HG02884 (cell line): ENCODE measurements at regions not wholly inside any gene's neighbourhood (a gene's known extent, or its start where the extent isn't known, plus 50 kb on each side); places are given as distances from the start of the nearest gene placed in this dataset.

Experiments
- ATAC-seq: cut with Tn5 transposase; IDR thresholded peaks from one replicate; pipeline ENCODE4 v1.9.1; 2021; ENCODE audit warnings: mild to moderate bottlenecking, moderate library complexity; ENCODE audit not compliant: unreplicated experiment

- ATAC-seq, result no peak
Observed at GRCh38 chr4:54933579-54933978, 191.8 kb downstream of the KDR start.

GRCh38 chr4:54930226-54930625 lies 195.2 kb downstream of the KDR start:
- ATAC-seq, result no peak

GRCh38 chr4:54929459-54929858 lies 195.9 kb downstream of the KDR start:
- ATAC-seq, result no peak

- no peak for ATAC-seq
Observed at GRCh38 chr4:54924891-54925290, 200.5 kb downstream of the KDR start.

GRCh38 chr4:54915276-54915675 lies 210.1 kb downstream of the KDR start:
- ATAC-seq, result no peak

- no peak for ATAC-seq
Observed at GRCh38 chr4:54914781-54915180, 210.6 kb downstream of the KDR start.

GRCh38 chr4:54913751-54914526 lies 211.5 kb downstream of the KDR start:
- no peak for ATAC-seq

GRCh38 chr4:54912155-54912554 lies 213.2 kb downstream of the KDR start:
- no peak for ATAC-seq

GRCh38 chr4:54909961-54910360 lies 215.4 kb downstream of the KDR start:
- ATAC-seq, result no peak

GRCh38 chr4:54908763-54909162 lies 216.6 kb downstream of the KDR start:
- ATAC-seq, result no peak

GRCh38 chr4:54904953-54905352 lies 220.4 kb downstream of the KDR start:
- no peak for ATAC-seq

GRCh38 chr4:54902976-54903375 lies 222.4 kb downstream of the KDR start:
- no peak for ATAC-seq

GRCh38 chr4:54902271-54902670 lies 223.1 kb downstream of the KDR start:
- ATAC-seq, result no peak

- no peak for ATAC-seq
Observed at GRCh38 chr4:54901202-54901601, 224.2 kb downstream of the KDR start.

GRCh38 chr4:54898656-54899340 lies 226.6 kb downstream of the KDR start:
- no peak for ATAC-seq

GRCh38 chr4:54898056-54898562 lies 227.3 kb downstream of the KDR start:
- ATAC-seq, result no peak

- no peak for ATAC-seq
Observed at GRCh38 chr4:54897590-54897989, 227.8 kb downstream of the KDR start.

- ATAC-seq, result no peak
Observed at GRCh38 chr4:54882616-54883015, 224.9 kb downstream of the KIT start.

- ATAC-seq, result no peak
Observed at GRCh38 chr4:54879576-54879975, 221.8 kb downstream of the KIT start.

- no peak for ATAC-seq
Observed at GRCh38 chr4:54877006-54877405, 219.2 kb downstream of the KIT start.

- no peak for ATAC-seq
Observed at GRCh38 chr4:54872261-54872660, 214.5 kb downstream of the KIT start.

GRCh38 chr4:54863571-54864255 lies 206.0 kb downstream of the KIT start:
- ATAC-seq, result no peak
